SK-N-SH treated with all-trans-retinoic acid at 6 μM for 48 hours (cell line): ENCODE measurements at regions not wholly inside any gene's neighbourhood (a gene's known extent, or its start where the extent isn't known, plus 50 kb on each side); places are given as distances from the start of the nearest gene placed in this dataset.

Source experiments
- ATAC-seq: fragments of 200-7000 bp; cut with Tn5 transposase; 3 replicates; pipeline ENCODE4 v1.9.1; 2020; ENCODE audit warnings: mild to moderate bottlenecking, moderate library complexity
- ARNTL ChIP-seq: fragments of 450-650 bp; formaldehyde crosslinking; IDR thresholded peaks from 2 replicates; pipeline ENCODE4 v1.5.0; 2020; ENCODE audit warnings: low read depth, mild to moderate bottlenecking, moderate library complexity, borderline replicate concordance
- BACH2 ChIP-seq: fragments of 250-450 bp; sonication (Bioruptor Pico); IDR thresholded peaks from 2 replicates; pipeline ENCODE4 v1.9.0; 2021; ENCODE audit warnings: mild to moderate bottlenecking, borderline replicate concordance
- ESRRG ChIP-seq: fragments of 250-450 bp; sonication (Bioruptor Pico); IDR thresholded peaks from 2 replicates; pipeline ENCODE4 v1.6.1; 2021; ENCODE audit warnings: mild to moderate bottlenecking
- GLIS3 ChIP-seq: fragments of 250-450 bp; sonication (Bioruptor Pico); IDR thresholded peaks from 2 replicates; pipeline ENCODE4 v1.5.0; 2020; ENCODE audit warnings: mild to moderate bottlenecking, moderate library complexity
- ISL1 ChIP-seq: fragments of 250-450 bp; sonication (Bioruptor Pico); IDR thresholded peaks from 2 replicates; pipeline ENCODE4 v2.1.2; 2022; ENCODE audit warnings: mild to moderate bottlenecking, moderate library complexity
- OSR1 ChIP-seq: fragments of 250-450 bp; sonication (Bioruptor Pico); IDR thresholded peaks from 2 replicates; pipeline ENCODE4 v1.8.0; 2022; ENCODE audit warnings: moderate library complexity, mild to moderate bottlenecking, inconsistent platforms
- RARB ChIP-seq: fragments of 250-450 bp; sonication (Bioruptor Pico); IDR thresholded peaks from 2 replicates; pipeline ENCODE4 v1.8.0; 2021; ENCODE audit warnings: mild to moderate bottlenecking, moderate library complexity
- SNAI2 ChIP-seq: fragments of 250-450 bp; sonication (Bioruptor Pico); IDR thresholded peaks from 2 replicates; pipeline ENCODE4 v1.5.0; 2020; ENCODE audit warnings: mild to moderate bottlenecking, moderate library complexity
- TCF4 ChIP-seq: fragments of 250-450 bp; sonication (Bioruptor Pico); IDR thresholded peaks from 2 replicates; pipeline ENCODE4 v1.8.0; 2021; ENCODE audit warnings: mild to moderate bottlenecking, moderate library complexity, borderline replicate concordance
- TOX ChIP-seq: fragments of 250-450 bp; sonication (Bioruptor Pico); IDR thresholded peaks from 2 replicates; pipeline ENCODE4 v1.8.0; 2021; ENCODE audit warnings: mild to moderate bottlenecking, moderate library complexity, borderline replicate concordance
- ZFP3 ChIP-seq: fragments of 250-450 bp; sonication (Bioruptor Pico); IDR thresholded peaks from 2 replicates; pipeline ENCODE4 v1.5.0; 2020; ENCODE audit warnings: mild to moderate bottlenecking, moderate library complexity
- ZFP30 ChIP-seq: fragments of 450-650 bp; formaldehyde crosslinking; IDR thresholded peaks from 2 replicates; pipeline ENCODE4 v1.5.0; 2022; ENCODE audit warnings: mild to moderate bottlenecking, moderate library complexity
- ZNF565 ChIP-seq: fragments of 450-650 bp; formaldehyde crosslinking; conservative IDR thresholded peaks from 2 replicates; pipeline ENCODE4 v1.5.0; 2020; ENCODE audit warnings: low read depth, mild to moderate bottlenecking, moderate library complexity
- ZNF70 ChIP-seq: fragments of 450-650 bp; formaldehyde crosslinking; IDR thresholded peaks from 2 replicates; pipeline ENCODE4 v1.5.0; 2020; ENCODE audit warnings: mild to moderate bottlenecking, moderate library complexity
- ZNF8 ChIP-seq: fragments of 450-650 bp; formaldehyde crosslinking; IDR thresholded peaks from 2 replicates; pipeline ENCODE4 v1.5.0; 2020; ENCODE audit warnings: mild to moderate bottlenecking, moderate library complexity
- TF ChIP-seq, protein P1 (sequence below): fragments of 250-450 bp; sonication (Bioruptor Pico); IDR thresholded peaks from 2 replicates; pipeline ENCODE4 v1.5.1; 2021; ENCODE audit warnings: mild to moderate bottlenecking, moderate library complexity
- TF ChIP-seq, protein P2 (sequence below): fragments of 250-450 bp; sonication (Bioruptor Pico); IDR thresholded peaks from 2 replicates; pipeline ENCODE4 v1.8.0; 2021; ENCODE audit warnings: low read depth, mild to moderate bottlenecking, moderate library complexity, borderline replicate concordance
- TF ChIP-seq, protein P3 (sequence below): fragments of 250-450 bp; sonication (Bioruptor Pico); IDR thresholded peaks from 2 replicates; pipeline ENCODE4 v1.5.1; 2020; ENCODE audit warnings: low read depth, mild to moderate bottlenecking, moderate library complexity
- TF ChIP-seq, protein P4 (sequence below): fragments of 250-450 bp; sonication (Bioruptor Pico); IDR thresholded peaks from 2 replicates; pipeline ENCODE4 v1.5.0; 2020; ENCODE audit warnings: mild to moderate bottlenecking, moderate library complexity

DNA sequence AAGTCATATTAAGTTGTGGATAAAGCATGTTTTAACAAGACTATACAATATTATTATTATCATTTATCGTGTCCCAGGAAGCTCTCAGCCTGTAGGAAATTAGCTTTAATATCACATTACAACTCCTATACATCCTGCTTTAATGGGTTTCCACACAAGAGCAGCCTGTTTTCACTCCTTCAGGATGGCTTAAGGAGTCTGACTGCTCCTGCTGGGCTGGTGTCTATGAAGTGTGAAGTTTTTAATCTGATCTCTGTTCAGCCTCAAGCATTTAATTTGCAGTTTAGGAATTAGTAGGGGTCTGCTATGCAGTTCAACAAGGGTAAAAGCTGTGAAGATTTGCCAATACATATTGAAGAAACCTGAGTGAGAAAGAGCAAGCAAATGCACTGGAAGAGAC is 653.4 kb upstream of the LRRC4C start:
- TF ChIP-seq ZNF565 (CRISPR knock-in tag) (no peak), SNAI2 (CRISPR knock-in tag) (no peak), ISL1 (CRISPR knock-in tag) (no peak)
- TF ChIP-seq, protein P1, sequence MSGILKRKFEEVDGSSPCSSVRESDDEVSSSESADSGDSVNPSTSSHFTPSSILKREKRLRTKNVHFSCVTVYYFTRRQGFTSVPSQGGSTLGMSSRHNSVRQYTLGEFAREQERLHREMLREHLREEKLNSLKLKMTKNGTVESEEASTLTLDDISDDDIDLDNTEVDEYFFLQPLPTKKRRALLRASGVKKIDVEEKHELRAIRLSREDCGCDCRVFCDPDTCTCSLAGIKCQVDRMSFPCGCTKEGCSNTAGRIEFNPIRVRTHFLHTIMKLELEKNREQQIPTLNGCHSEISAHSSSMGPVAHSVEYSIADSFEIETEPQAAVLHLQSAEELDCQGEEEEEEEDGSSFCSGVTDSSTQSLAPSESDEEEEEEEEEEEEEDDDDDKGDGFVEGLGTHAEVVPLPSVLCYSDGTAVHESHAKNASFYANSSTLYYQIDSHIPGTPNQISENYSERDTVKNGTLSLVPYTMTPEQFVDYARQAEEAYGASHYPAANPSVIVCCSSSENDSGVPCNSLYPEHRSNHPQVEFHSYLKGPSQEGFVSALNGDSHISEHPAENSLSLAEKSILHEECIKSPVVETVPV (CRISPR knock-in tag), result no peak
- TF ChIP-seq, protein P2, sequence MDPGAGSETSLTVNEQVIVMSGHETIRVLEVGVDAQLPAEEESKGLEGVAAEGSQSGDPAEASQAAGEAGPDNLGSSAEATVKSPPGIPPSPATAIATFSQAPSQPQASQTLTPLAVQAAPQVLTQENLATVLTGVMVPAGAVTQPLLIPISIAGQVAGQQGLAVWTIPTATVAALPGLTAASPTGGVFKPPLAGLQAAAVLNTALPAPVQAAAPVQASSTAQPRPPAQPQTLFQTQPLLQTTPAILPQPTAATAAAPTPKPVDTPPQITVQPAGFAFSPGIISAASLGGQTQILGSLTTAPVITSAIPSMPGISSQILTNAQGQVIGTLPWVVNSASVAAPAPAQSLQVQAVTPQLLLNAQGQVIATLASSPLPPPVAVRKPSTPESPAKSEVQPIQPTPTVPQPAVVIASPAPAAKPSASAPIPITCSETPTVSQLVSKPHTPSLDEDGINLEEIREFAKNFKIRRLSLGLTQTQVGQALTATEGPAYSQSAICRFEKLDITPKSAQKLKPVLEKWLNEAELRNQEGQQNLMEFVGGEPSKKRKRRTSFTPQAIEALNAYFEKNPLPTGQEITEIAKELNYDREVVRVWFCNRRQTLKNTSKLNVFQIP (CRISPR knock-in tag), result no peak
- TF ChIP-seq, protein P3, sequence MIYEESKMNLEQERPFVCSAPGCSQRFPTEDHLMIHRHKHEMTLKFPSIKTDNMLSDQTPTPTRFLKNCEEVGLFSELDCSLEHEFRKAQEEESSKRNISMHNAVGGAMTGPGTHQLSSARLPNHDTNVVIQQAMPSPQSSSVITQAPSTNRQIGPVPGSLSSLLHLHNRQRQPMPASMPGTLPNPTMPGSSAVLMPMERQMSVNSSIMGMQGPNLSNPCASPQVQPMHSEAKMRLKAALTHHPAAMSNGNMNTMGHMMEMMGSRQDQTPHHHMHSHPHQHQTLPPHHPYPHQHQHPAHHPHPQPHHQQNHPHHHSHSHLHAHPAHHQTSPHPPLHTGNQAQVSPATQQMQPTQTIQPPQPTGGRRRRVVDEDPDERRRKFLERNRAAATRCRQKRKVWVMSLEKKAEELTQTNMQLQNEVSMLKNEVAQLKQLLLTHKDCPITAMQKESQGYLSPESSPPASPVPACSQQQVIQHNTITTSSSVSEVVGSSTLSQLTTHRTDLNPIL (CRISPR knock-in tag), result no peak
- TF ChIP-seq, protein P4, sequence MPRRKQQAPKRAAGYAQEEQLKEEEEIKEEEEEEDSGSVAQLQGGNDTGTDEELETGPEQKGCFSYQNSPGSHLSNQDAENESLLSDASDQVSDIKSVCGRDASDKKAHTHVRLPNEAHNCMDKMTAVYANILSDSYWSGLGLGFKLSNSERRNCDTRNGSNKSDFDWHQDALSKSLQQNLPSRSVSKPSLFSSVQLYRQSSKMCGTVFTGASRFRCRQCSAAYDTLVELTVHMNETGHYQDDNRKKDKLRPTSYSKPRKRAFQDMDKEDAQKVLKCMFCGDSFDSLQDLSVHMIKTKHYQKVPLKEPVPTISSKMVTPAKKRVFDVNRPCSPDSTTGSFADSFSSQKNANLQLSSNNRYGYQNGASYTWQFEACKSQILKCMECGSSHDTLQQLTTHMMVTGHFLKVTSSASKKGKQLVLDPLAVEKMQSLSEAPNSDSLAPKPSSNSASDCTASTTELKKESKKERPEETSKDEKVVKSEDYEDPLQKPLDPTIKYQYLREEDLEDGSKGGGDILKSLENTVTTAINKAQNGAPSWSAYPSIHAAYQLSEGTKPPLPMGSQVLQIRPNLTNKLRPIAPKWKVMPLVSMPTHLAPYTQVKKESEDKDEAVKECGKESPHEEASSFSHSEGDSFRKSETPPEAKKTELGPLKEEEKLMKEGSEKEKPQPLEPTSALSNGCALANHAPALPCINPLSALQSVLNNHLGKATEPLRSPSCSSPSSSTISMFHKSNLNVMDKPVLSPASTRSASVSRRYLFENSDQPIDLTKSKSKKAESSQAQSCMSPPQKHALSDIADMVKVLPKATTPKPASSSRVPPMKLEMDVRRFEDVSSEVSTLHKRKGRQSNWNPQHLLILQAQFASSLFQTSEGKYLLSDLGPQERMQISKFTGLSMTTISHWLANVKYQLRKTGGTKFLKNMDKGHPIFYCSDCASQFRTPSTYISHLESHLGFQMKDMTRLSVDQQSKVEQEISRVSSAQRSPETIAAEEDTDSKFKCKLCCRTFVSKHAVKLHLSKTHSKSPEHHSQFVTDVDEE (CRISPR knock-in tag), result no peak
- ATAC-seq, result no peak

DNA sequence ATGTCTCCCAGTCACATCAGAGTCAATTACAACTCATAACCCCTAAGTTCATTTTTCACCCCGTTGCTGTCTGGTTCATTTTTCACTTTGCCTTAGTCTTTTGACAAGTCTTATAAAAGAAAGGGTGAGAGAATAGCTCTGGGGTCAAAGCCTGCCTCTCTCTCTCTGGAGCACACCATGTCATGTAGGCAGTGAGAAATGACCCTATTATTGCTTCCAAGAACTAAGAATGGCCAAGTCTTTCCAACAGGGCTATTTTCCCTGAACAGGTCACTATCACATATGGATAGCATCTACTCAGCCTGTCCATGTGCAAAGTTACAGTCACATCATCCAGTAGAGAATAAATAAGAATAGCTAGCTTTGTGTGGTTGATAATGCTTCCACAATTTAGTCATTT is 655.5 kb upstream of the LRRC4C start:
- TF ChIP-seq ISL1 (CRISPR knock-in tag) (no peak), BACH2 (CRISPR knock-in tag) (no peak), ZNF8 (CRISPR knock-in tag) (no peak), GLIS3 (CRISPR knock-in tag) (no peak), SNAI2 (CRISPR knock-in tag) (no peak), TCF4 (CRISPR knock-in tag) (no peak), ZNF70 (no peak)
- TF ChIP-seq, protein P4 (CRISPR knock-in tag), result no peak
- no peak for ATAC-seq

DNA sequence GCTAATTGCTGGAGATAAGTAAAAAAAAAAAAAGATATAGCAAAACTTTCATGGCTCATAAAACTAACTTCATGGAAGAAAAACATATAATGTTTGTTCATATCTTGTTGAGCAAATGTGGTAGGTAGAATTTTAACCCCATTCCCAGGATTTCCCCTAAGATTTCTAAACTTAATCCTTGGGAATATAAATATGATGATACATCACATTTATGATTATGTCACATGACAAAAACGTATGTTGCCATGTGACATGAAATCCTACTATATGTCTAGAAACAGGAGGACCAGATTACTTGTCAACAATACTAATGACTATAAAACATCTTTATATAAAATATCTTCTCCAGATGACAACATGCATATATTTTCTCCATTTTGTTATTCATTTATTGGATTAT is 679.0 kb upstream of the LRRC4C start:
- ATAC-seq, result no peak
- no peak for TF ChIP-seq ZNF70
- TF ChIP-seq ESRRG (CRISPR knock-in tag), result no peak
- TF ChIP-seq BACH2 (CRISPR knock-in tag), result no peak
- no peak for TF ChIP-seq RARB
- no peak for TF ChIP-seq ZFP30 (CRISPR knock-in tag)
- TF ChIP-seq, protein P2 (CRISPR knock-in tag), result no peak
- TF ChIP-seq, all 23 proteins: peak for 0

DNA sequence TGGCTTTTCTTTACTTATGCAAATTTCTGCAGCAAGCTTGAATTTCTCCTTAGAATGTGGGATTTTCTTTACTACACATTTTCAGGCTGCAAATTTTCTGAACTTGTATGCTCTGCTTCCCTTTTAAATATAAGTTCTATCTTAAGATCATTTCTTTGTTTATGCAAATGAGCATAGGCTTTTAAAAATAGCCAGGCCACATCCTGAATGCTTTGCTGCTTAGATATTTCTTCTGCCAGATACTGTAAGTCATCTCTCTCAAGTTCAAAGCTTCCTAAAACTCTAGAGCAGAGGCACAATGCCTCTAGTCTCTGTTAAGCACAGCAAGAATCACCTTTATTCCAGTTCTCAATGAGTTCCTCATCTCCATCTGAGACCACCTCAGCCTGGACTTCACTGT is 685.9 kb upstream of the LRRC4C start:
- ATAC-seq, result no peak
- TF ChIP-seq RARB (no peak), ARNTL (no peak), OSR1 (no peak), ZFP3 (CRISPR knock-in tag) (no peak), ZFP30 (CRISPR knock-in tag) (no peak), TOX (CRISPR knock-in tag) (no peak), ISL1 (CRISPR knock-in tag) (no peak), ZNF8 (CRISPR knock-in tag) (no peak)
- TF ChIP-seq, protein P4 (CRISPR knock-in tag), result no peak
- TF ChIP-seq, protein P1 (CRISPR knock-in tag), result no peak
